GM18498 (cell line): ENCODE measurements at regions not wholly inside any gene's neighbourhood (a gene's known extent, or its start where the extent isn't known, plus 50 kb on each side); places are given as distances from the start of the nearest gene placed in this dataset.

Experiments used
- ATAC-seq: cut with Tn5 transposase; IDR thresholded peaks from one replicate; pipeline ENCODE4 v1.9.1; 2021; ENCODE audit warnings: mild to moderate bottlenecking, moderate library complexity; ENCODE audit not compliant: unreplicated experiment

DNA sequence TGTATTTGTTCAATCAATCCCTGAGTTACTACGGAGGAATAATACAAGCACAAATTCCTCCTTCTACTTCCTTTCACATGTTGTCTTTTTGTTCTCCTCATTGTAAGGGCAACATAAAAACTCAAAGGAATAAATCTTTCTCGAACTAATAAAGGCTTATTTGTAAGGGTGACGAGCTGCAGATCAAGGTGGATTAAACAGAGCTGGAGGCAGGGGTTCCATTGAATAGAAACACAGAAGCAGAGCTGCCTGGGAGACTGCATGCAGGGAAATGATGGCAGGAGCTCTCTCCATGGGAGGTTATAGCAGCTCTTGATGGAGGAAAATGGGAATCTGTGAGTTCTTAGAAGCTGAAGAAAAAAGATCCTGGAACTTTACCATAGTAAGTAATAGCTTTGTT, 160.2 kb downstream of the CYYR1 start:
- no peak for ATAC-seq

DNA sequence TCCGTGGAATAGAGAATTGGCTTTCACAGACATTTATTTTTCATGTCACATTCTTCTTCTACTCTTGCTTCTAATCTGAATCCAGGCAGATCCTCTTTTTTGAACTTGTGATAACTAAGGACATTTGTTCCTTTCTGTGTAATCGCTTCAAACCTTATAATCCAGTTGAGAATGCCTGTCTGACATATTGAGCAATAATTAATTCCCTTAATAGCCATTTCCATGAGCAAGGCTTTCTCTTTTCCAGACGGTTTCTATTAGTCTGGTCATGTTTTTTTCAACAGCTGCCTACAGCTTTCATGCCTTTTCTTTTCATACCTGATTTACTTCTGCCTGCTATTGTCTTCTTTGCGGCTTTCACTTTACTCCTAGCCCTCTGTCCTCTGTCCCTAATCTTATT, 163.4 kb downstream of the CYYR1 start:
- ATAC-seq = no peak

DNA sequence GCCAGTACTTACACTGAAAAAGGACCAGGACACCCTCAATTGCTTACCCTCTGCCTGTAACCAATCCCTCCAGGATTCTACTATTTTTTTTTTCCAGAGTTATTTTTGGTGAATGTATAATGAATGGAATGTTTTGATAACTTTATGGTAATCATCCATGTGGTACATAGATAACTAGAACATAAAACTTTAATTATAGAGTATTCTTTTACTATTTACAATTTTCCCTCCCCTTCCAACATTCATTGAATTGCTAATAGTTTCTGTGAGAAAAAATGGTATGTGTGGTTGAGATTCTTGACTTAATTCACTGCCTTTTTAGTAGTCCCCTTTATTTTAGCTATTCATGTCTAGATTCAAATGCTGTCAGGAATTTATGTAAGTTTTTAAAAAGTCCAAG, 164.6 kb downstream of the CYYR1 start:
- no peak for ATAC-seq

DNA sequence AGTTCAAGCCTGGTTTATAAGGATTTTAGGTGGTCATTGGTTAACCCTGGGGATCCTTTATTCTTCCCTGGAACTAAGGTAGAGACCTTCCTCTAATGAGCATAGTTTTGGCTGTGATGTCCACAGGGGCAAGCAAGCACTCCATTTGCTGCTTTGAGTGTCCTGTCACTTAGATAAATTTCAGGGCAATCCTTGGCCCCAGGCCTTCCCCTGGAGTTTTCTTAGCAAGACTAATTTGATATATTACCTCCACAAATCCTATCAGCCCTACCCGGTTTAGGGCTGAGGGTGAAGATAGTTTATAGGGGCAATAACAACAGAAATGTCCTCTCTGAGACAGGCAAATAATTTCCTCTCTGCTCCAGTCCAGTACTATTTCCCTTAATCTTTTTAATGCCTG, 166.6 kb downstream of the CYYR1 start:
- ATAC-seq = no peak

DNA sequence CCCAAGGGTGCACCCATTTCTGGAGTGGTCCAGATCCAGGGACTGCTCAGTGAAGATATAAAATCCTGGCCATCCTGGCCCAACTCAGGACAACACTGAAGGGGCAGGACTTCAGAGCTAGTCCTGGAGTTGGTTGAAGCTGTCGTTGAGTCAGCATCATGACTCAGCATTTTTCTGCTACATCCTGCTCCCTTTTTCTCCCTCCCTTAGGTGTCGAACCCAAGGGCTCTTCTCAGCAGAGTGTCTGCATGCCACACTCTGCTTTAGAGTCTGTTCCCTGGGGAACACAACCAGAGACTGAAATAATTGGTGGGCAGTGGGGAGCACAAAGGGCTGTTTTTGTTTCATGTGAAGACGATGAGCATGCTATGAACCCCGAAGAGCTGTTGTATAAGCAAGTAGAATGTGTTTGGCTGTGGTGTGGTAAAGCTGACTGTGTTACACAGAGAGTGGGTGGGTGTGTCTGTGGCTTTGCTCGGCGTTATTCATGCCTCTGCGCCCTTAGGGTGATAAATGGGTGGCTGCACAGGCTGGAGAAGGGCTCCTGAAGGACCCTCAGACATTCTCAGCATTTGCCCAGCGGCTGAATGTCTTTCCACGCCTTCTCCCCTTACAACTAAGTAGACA, 167.2 kb downstream of the CYYR1 start:
- no peak for ATAC-seq

DNA sequence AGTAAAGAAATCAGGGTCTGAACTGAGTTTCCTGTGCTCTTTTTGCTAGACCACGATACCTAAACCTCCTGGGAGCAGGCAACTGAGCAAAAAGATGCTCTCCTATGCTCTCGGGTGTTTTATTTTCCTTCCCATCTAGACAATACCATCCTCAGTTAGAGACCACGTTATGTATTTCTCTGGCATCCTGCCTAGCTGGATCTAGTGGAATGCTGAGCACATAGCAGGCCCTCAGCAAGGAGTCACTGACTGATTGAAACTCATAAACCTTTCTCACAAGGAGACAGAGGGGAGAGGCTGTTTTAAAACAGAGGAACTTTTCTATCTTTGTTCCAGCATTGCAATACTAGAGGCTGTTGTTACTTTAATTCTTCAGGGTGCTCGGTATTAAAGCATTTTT, 168.0 kb downstream of the CYYR1 start:
- ATAC-seq = no peak

DNA sequence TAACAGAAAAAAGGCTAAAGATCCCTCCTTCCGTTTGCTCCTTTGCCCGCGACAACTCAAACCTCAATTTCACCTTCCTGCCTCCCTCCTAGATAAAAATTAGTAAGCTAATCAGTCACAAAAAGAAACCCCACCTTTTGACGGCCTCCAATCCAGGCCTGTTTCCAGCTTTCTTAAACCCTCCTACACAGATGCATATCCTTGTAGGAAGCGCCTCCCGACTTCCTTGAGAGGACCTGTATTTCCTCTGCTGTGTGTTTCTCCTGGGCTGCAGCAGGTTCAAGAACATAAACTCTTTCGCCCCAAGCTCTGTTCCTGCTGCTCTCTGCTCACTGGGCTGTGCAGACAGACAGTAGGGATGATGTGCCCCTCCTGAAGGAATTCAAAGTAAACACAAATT, 168.8 kb downstream of the CYYR1 start:
- no peak for ATAC-seq

DNA sequence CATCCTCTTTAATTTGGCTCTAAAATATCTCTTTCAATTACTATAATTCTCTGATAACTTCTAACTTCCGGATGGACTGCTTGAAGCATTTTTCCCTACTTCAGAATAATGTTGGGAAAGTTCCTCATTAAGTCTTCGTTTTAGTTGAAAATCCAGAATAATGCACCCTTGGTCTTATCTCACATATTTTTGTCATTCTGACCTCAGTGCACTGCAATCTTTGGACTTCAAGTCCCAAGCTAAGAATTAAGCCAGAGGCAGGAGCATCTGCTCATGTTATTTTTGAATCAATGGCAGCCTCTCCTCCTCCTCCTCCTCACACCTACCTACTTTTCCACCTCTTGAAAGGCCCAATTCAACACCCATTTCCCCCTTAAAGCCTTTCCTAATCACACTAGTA, 169.8 kb downstream of the CYYR1 start:
- no peak for ATAC-seq

DNA sequence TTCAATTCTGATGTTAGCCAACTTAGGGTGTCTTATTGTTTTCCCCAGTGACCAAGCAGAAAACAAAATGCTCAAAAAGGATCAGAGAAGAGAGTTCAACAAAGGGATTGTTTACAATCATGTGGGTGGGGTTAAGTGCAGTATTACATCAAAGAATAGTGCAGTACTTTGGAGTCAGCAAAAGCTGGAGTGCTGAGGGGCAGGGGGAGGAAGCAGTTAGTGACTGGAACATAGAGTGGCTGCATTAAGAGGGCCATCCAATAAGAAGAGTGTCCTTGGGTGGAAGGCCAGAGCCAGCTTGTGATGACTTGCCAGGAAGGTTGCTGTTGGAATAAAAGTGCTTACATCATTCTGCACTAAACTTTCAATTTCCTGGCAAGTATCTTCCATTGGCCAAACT, 175.5 kb downstream of the CYYR1 start:
- no peak for ATAC-seq

DNA sequence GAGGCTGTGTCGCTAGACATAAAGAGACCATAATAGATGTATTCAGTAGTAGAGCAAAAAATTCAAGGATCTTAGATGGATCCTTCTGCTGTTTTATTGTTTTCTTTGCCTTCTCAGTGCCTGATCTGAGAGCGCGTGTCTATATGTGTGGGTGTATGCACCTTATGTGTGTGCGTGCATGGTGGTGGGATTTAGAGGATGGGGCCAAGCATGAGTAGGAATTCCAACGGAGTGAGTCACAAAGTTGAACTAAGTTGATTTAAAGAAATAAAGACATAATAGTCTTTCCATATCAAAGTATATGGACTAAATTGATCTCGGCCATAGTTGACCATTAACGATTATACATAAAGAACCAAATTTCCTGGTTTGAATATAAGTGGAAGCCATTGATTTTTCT, 178.7 kb downstream of the CYYR1 start:
- ATAC-seq = no peak

DNA sequence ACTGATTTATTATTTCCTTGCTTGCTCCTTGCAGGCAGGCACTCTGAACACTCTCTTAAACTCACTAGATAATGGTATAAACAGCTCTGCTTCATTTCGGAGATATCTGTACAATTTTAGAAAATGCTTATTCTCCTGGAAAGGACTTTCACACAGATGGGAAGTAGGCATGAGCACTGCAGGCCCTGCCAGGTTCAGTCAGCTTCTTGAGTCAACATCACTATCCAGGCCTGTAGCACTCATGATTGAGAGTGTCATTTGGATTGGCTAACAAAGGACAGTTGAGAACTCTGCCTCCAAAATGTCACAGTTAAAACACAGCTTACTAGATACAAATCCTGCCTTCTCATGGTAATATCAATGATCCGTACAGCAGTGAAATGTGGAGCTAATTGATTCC, 181.9 kb downstream of the CYYR1 start:
- no peak for ATAC-seq

DNA sequence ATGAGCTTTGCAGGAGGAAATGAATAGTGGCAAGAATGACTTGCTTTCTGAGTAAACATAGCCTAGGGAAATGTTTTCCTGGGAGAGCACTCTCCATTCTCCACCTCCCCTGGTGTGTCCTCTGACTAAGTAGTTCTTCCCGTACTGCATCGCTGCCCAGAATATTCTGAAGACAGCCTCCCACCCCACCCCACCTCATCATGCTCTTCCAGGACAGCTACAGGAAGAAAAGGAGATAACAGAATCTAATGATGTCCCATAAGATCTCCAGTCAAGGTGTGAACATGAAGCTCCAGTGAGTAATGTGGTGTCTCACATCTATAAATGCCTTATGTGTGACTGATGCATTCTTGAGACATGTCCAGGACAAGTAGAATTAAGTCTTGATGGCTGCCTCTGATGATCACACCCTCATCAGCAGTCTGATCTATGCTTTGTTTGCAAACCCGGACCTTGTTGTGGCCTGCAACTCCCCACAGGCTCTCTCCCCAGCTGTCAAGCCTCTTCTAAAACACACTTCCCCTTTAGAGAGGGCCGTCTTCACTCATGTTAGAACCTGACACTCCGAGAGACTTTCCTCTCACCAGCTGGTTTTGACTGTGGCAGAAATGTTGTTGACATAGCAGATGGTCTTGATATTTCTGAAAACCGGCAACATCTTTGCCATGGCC, 183.0 kb downstream of the CYYR1 start:
- ATAC-seq = peak; percentile 78

DNA sequence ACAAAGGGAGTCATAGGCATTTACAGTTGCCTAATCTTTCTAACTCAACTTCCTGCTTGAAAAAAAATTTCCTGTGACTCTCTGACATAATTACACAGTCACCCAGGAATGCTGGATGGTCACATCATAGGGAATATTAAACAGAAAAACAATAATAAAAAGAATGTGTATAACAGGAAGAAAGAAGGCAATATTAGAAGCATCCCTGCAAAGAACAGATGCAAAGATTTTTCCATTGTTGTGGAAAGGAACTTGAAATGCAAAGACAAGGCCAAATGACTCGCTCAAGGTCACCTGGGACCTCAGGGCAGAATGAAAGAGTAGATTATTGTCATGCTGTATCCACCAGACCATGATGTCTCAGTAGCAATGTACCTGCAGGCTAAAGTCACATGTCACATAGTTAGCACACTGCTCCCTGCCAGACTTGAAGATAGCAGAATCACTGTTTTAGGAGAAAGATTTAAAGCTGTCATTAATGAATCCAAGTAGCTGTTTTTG, 184.3 kb downstream of the CYYR1 start:
- no peak for ATAC-seq

DNA sequence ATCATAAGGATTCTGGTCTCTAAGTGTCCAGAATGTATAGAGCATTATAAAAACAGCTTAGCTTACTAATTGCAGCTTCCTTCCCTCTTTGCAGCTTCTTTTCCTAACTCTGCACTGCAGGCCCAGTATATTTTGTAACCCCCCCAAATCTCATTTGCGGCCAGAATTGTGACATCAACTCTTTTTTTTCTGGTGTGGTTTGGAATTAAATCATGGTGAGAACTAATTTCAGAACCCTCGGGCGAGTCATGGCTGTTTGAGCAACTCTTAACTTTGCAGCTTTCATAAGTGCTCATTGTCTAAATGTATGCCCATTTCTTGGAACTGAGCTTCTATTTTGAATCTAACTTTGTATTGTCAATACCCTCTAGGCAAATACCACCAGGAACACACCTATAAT, 187.4 kb downstream of the CYYR1 start:
- no peak for ATAC-seq

DNA sequence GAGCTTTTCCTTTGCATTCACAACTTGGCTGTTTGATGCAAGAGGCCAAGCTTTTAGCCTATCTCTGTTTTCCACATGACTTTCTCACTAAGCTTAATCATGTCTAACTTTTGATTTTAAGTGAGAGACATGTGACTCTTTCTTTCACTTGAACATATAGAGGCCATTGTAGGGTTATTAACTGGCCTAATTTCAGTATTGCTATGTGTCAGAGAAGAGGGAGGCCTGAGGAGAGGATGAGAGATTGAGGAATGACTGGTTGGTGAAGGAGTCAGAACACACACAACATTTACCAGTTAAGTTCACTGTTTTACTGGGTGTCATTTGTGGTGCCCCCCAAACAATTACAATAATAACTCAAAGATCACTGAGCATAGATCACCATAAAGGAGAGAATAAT, 193.5 kb downstream of the CYYR1 start:
- no peak for ATAC-seq

DNA sequence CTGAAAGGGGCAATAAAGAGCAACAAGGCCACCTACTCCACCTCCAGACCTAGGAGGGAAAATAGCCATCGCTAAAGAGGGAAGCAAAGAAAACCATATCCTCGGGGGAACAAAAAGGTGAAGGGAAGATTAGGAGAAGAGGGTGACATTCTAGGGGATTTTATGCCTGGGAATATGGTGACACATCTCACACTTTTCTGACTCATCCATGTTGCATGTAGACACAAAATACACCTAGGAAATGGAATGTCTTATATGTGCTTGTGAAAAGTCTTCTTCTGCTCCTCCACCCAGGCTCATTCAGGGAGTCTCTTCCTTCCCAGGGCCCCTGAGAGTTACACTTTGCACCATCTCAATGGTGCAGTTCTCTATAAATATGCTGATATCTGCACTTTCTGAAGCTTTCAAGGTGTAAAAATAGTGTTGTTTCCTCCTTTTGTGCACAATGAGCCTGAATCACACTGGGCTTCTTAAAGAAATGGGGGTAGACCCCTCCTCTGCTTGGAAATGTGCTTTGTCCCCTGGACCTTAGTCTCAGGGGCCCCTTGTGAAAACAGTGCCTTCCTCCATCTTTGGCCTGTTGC, 195.9 kb downstream of the CYYR1 start:
- no peak for ATAC-seq

DNA sequence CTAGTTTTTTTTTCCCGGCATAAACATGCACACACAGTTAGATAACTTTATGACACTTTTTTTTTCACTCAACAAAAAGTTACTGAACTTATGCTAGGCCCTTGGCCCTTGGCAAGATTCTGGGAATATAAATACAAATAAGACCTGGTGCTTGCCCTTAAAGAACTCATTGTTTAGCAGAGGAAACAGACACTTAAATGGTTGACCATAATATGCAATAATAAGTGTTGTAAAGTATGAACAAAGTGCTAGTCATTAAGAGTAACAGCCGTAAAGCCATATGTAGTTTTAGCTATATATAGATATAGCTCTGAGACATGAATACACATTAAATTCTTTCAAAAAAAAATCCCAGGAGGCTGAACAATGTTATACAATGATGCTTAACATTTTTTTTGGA, 198.3 kb downstream of the CYYR1 start:
- ATAC-seq = no peak

DNA sequence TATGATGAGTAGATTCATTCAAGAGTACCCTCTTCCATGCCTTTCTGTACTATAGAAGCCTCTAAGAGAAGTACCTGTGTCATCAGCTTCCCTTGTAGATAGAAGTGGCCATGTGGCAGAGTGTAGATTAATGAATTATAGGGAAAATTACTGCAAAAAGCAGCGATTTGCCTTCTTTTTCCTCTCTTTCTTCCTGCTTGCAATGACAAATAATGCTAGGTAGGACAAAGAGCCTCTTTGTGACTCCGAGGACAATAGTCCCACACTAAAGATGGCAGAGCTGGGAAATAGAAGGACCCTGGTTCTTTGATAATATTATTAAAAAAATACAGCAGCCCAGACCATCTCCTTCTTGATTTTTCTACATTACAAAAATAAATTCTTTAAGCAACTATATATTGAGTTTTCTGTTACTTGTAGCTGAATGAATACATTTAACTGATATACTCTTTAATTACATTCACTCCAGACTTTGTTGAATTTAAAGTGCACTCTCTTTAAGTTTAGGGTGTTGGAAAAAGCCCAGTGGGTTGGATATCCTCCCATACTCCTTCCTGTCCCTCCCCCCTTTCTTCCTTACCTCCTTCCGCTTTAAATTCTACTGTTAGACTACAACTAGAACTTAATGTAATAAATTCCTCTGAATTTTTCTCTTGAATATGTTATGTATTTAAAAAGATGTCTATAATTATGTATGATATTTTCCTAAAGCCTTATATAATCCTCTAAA, 198.2 kb upstream of the APP start:
- ATAC-seq = no peak

DNA sequence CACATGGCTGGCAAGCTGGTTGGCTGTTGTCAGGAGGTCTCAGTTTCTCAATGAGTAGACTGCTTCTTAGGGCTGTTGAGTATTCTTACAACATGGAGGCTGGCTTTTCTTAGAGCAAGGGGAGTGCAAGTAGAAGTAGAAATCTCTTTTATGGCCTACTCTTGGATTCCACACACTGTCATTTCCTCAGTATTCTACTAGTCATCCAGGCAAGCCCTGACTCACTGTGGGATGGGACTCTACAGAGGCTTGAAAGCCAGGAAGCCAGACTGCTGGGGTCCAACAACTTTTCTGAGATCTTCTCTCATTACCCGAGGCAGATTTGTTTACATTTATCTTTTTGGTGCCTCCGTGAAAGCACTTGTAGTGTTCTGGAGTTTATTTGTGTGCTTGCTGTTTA, 196.2 kb upstream of the APP start:
- ATAC-seq = no peak

DNA sequence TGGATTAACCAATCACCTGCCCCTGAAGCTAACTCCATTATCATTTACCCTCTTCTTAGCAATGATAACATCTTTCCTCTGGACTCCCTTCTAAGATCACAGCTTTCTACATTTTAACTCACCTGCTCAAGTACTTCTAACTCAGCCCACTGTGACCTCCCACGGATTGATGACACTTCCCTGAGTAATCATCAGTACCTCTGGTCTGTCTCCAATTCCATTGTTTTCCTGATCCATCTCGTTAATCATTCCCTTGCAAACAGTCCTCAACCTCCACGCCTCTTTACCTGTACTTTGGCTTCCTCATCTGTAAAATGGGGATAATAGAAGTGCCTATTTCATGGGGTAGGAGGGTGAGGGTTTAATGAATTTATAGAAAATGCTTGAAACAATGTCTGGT, 195.3 kb upstream of the APP start:
- ATAC-seq = no peak

DNA sequence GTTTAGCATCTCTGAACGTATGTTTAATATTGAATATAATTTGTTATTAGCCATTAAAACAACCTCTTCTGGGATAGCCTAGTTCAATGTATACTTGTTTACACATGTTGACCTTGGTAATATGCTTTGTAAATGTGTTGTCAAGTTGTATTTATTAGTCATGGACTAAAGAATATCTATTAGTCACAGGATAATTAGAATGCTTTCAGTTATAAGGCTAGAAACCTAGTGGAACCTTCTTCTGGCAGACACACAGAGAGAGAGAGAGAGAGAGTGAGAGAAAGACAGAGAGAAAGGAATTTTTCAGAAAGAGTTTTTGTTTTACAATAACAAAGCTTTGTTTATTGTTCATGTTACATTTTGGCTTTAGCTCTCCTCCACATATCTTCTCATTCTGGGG, 181.1 kb upstream of the APP start:
- ATAC-seq = no peak

DNA sequence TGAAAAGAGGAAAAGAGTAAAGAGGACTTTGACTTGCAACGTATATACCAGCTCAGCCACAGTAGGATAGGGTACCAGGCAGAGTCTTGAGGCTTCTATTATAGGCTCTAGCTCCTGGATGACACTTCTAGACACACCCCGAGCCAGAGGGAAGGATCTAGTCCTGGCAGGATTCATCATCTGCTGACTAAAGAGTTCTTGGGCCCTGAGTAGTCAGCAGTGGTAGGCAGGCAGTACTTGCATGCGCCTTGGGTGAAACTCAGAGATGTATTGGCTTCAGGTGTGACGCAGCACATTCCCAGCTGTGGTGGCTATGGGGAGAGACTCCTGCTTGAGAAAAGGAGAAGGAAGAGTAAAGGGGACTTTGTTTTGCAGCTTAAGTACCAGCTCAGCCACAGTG, 162.3 kb upstream of the APP start:
- ATAC-seq = no peak
